Pulmonary artery endothelial cell (primary cell): ENCODE measurements at regions not wholly inside any gene's neighbourhood (a gene's known extent, or its start where the extent isn't known, plus 50 kb on each side); places are given as distances from the start of the nearest gene placed in this dataset.

Source experiments
- DNase-seq: peaks from one replicate; pipeline ENCODE4 v3.0.0-alpha.2; 2011; ENCODE audit warnings: low read depth, low spot score

DNA sequence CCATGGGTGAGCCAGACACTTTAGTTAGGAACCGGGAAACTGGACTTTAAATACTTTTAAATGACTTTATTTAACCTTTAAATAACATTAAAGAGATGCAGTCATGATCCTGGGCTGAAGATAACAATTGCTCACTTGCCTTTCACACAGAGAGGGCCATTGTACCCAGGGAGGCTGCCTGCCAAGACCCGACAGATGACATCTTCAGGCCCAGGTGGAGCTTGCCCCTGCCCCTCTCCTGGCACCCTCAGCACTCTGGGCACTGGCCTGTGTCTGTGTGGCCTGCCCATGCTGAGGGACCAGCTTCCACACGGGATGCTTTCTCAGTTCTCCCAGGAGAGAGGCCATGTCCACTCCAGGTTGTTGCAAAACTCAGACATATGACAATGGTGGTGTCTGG lies 216.4 kb upstream of the MYT1L start:
- no peak for DNase-seq

DNA sequence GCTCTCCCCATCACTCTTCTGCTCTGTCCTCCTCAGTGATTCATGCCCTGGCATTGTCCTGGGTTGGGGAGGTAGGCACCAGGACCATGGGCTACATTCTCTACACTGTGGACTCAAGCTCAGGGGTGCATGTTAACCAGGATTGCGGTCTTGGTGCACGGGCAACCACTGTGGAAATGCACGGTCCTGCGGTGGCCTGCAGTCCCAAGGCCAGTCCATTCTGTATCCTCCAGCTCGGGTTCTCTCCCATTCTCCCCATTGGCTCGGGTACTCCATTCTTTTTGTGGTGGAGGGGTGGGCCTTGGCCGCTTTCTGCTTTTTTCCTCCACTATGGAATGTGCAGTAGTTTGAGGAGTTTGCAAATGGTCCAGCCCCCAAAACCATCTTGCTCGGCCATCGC lies 215.0 kb upstream of the MYT1L start:
- no peak for DNase-seq

GRCh38 chr2:2542966-2543611 lies 212.0 kb upstream of the MYT1L start:
- DNase-seq, result no peak

- DNase-seq, result no peak
Measured at GRCh38 chr2:2542316-2542715, 211.2 kb upstream of the MYT1L start.

DNA sequence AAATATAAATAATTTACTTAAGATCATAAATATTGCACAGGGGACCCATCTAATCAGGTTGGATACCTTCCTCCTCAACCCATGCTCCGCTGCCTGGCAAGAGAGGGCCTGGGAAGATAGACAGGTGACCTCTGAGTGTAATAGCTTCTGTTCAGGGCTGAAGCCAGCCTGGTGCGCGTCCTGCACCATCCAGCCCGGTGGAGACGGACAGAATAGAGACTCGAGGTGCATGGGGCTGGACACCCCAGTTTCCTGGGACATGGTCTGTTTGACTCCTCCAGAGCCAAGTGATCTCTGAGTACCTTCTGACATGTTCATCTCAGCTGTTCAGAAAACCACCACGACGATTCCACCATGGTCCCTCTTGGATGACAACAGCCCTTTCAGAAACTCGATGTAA lies 209.3 kb upstream of the MYT1L start:
- no peak for DNase-seq

- no peak for DNase-seq
Measured at GRCh38 chr2:2536416-2537056, 205.5 kb upstream of the MYT1L start.

DNA sequence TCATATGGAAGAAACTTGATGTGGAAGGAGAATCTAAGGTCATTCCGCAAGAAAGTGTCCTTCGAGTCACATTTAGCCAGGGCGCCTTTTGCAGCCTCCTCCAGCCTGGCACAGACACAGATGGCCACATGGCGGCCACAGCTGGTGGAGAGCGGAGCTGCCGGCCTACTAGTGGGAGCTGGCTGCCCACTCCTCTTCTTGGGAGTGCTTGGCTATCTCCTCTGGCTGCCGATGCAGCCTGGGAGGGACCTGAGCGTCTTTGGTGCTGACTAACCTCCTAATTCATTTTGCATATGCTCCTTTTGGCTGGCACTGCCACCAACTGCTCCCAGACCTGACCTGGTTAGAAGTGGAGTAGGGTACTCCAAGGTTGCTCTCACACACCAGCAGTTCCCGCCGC lies 199.3 kb upstream of the MYT1L start:
- no peak for DNase-seq

GRCh38 chr2:2528846-2529245 lies 197.8 kb upstream of the MYT1L start:
- no peak for DNase-seq

DNA sequence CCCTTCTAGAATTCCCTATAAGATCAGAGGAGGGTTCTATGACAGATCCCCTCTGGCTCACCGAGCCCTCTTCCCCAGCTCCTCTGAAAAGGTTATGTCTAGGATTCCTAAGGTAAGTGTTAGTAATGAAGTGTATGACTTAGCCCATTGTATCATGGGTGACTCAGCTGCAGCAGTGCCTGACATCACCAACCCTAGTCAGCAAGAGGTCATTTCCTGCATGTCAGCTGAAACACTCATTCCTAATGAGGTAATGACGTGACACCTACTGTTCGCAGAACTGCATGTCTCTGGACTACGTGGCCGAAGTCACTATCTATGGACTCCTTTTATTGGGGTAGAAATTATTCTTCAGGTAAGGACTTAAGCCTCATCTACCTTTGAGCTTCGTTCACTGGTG lies 196.1 kb upstream of the MYT1L start:
- DNase-seq, result no peak

DNA sequence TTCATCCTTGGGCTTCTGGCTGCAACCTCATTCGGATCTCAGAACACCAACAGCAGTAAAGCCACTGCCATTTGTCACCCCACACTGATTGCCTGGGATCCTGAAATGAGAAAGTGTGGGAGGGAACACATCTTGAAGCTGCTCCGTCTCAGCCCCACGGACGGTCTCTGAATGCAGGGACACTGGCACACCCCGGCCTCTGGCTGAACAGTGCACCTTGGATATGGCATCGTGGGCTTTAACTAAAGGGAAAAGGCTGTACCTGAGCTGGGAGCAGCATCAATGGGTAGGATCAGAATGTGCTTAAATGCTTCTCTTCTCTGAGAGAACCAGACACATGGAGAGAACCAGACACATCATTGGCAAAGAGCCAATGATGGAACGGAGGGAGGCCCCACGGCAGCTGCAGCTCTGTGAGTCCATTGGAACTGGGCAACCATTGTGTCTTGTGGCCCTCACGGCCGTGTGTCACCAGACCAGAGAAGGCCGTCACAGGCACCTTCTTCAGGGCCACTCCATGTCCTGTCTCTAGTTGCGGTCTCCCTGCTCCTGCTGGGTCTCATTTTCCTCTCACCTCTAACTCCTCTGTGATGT lies 193.4 kb upstream of the MYT1L start:
- DNase-seq, result no peak

- no peak for DNase-seq
Measured at GRCh38 chr2:2523461-2524347, 192.6 kb upstream of the MYT1L start.

- DNase-seq, result no peak
Measured at GRCh38 chr2:2520401-2520811, 189.3 kb upstream of the MYT1L start.

- DNase-seq, result no peak
Measured at GRCh38 chr2:2519381-2519780, 188.3 kb upstream of the MYT1L start.

GRCh38 chr2:2517399-2517798 lies 186.3 kb upstream of the MYT1L start:
- no peak for DNase-seq

- DNase-seq, result no peak
Measured at GRCh38 chr2:2516386-2516785, 185.3 kb upstream of the MYT1L start.

- DNase-seq, result no peak
Measured at GRCh38 chr2:2512931-2513330, 181.9 kb upstream of the MYT1L start.

GRCh38 chr2:2507417-2507997 lies 176.4 kb upstream of the MYT1L start:
- no peak for DNase-seq

GRCh38 chr2:2506536-2506935 lies 175.5 kb upstream of the MYT1L start:
- DNase-seq, result no peak

GRCh38 chr2:2505604-2506003 lies 174.5 kb upstream of the MYT1L start:
- DNase-seq, result no peak

DNA sequence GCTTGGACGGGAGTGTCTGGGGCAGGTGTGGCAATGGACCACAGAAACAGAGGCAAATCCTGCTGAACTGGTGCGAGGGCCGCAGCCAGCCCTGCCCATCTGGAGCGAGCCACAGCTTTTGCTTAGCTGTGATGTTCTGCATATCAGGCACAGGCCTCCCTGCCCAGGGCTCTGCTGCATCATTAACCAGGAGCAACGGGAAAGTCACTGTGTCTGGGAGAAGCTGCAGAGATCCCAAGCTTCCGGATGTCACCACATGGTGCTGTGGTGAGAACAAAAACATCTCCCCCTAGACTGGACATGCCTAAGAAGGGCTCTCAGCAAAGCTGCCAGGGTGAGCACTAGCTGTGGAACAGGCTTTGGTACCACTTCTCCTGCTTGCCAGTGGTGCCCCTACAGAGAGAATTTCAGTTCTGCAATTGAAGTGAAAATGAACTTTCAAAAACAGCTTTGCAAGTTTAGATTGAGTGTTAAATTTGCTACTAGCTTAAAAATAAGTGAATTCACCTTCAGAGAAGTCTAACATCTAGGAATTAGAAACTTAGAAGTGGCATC lies 172.9 kb upstream of the MYT1L start:
- no peak for DNase-seq

DNA sequence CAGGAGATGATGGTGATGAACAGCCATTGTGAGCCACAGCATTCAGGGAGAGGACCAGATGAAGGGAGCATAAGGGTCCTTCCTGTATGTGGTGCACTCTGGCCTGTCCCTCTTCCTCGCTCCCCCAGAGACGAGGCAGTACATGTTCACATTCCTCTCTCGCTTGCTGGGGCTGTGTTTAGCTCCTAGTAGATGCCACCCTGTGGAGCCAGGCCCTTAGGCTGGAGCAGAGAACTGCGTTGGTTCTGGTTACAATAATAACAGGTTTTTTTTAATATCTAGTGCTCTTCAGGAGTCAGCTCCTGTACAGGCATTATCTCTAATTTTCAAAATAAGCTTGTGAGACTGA lies 171.1 kb upstream of the MYT1L start:
- no peak for DNase-seq
